ENCODE measurements at regions not wholly inside any gene's neighbourhood (a gene's known extent, or its start where the extent isn't known, plus 50 kb on each side); places are given as distances from the start of the nearest gene placed in this dataset.

- TF ChIP-seq CTCF (IDR thresholded peaks at IDR 0.05 in 8 of 11, conservative IDR thresholded peaks at IDR 0.05 in 3 of 11): no peak
- TF ChIP-seq POLR2A (IDR thresholded peaks at IDR 0.05): no peak
Measured at GRCh38 chr9:14467675-14468374, 153.9 kb upstream of the NFIB start.
